K562 (cell line): ENCODE measurements at regions not wholly inside any gene's neighbourhood (a gene's known extent, or its start where the extent isn't known, plus 50 kb on each side); places are given as distances from the start of the nearest gene placed in this dataset.
A peak's percentile ranks its signal among the peaks of the same experiment; 100 is the strongest.

ENCODE experiments used
- ATAC-seq: fragments of 200-7000 bp; cut with Tn5 transposase; 3 replicates; pipeline ENCODE4 v1.9.1; 2020; ENCODE audit warnings: moderate library complexity
- BruUV-seq: library from RNA; stranded (reverse); fragments of 400-500 nt; replicated peaks from 2 replicates; lab custom pipeline; 2021; lab: Mats Ljungman, UMichigan
- CTCF ChIA-PET: fragments of 300-600 bp; formaldehyde crosslinking; extraction: SDS; loops from one replicate; lab custom pipeline; 2021; ENCODE audit warnings: low intra/inter-chr PET ratio; lab: Yijun Ruan, JAX
- POLR2A ChIA-PET: fragments of 300-600, 350-650 bp; sonication (Branson Sonifier 250); formaldehyde crosslinking; extraction: SDS; loops from one replicate; lab custom pipeline; 2021; ENCODE audit warnings: antibody characterized with exemption, inconsistent platforms; lab: Yijun Ruan, JAX
- DNase-seq, 4 experiments: peaks; one replicate each; pipeline versions ENCODE4 v3.0.0 to v3.0.0-alpha.2; 2011 to 2018; ENCODE audit warnings: low spot score in 3 of 4, mixed read lengths in 3 of 4; ENCODE audit errors: extremely low read depth in 1 of 4
- FAIRE-seq: peaks from 2 replicates; lab custom pipeline; 2011; peaks lifted over from hg19 to GRCh38; lab: Jason Lieb, UNC
- H2AFZ ChIP-seq: 2 replicates; pipeline ENCODE4 v1.6.0; 2011; ENCODE audit warnings: low read depth, low read length, control low read depth, inconsistent platforms
- H3K27ac ChIP-seq: fragments of 200-600 bp; 3 replicates; pipeline ENCODE4 v1.8.0; 2011; ENCODE audit warnings: low read depth, mild to moderate bottlenecking, control low read depth, inconsistent platforms, low read length, moderate library complexity, mixed read lengths; ENCODE audit errors: extremely low read depth
- H3K27me3 ChIP-seq, 2 experiments: fragments of 300-600 bp in 1 of 2; 2 replicates in 1 of 2; 3 replicates in 1 of 2; pipeline versions ENCODE4 v1.6.0 to v1.8.0; 2011; ENCODE audit warnings: inconsistent platforms in 2 of 2, low read length in 2 of 2, mild to moderate bottlenecking in 1 of 2, mixed read lengths in 1 of 2, moderate library complexity in 1 of 2; ENCODE audit not compliant: control insufficient read depth in 2 of 2, insufficient read depth in 2 of 2
- H3K36me3 ChIP-seq: fragments of 300-600 bp; 3 replicates; pipeline ENCODE4 v1.8.0; 2011; ENCODE audit warnings: mild to moderate bottlenecking, low read length, inconsistent platforms; ENCODE audit not compliant: control insufficient read depth, insufficient read depth
- H3K4me1 ChIP-seq, 2 experiments: fragments of 200-600 bp in 1 of 2; replicated peaks in 1 of 2; 2 replicates in 1 of 2; 3 replicates in 1 of 2; pipeline versions ENCODE4 v1.5.1 to v1.8.0; 2011; ENCODE audit warnings: inconsistent platforms in 2 of 2, low read length in 2 of 2, mild to moderate bottlenecking in 1 of 2, mixed read lengths in 1 of 2, moderate library complexity in 1 of 2; ENCODE audit not compliant: control insufficient read depth in 2 of 2, insufficient read depth in 2 of 2
- H3K4me2 ChIP-seq: 2 replicates; pipeline ENCODE4 v1.6.1; 2011; ENCODE audit warnings: low read length, control low read depth, inconsistent platforms, mixed read lengths; ENCODE audit not compliant: insufficient read depth
- H3K4me3 ChIP-seq: fragments of 200-600 bp; sonication (generic), shearing (Covaris generic); 2 replicates; pipeline ENCODE4 v1.5.1; 2016; ENCODE audit warnings: control low read depth, inconsistent platforms
- H3K79me2 ChIP-seq: fragments of 200-600 bp; 3 replicates; pipeline ENCODE4 v1.8.0; 2011; ENCODE audit warnings: low read length, inconsistent platforms; ENCODE audit not compliant: control insufficient read depth, insufficient read depth
- H3K9ac ChIP-seq, 2 experiments: 2 replicates each; pipeline versions ENCODE4 v1.6.0 to v1.6.1; 2011; ENCODE audit warnings: low read depth in 2 of 2, low read length in 2 of 2, control low read depth in 1 of 2, inconsistent platforms in 1 of 2, mild to moderate bottlenecking in 1 of 2, mixed read lengths in 1 of 2; ENCODE audit not compliant: insufficient read depth in 1 of 2
- H3K9me1 ChIP-seq: one replicate; pipeline ENCODE4 v1.6.0; 2011; ENCODE audit warnings: inconsistent platforms, mild to moderate bottlenecking, low read length, moderate library complexity; ENCODE audit not compliant: control insufficient read depth, insufficient read depth
- H3K9me3 ChIP-seq: replicated peaks from 2 replicates; pipeline ENCODE4 v1.5.1; 2011; ENCODE audit warnings: low read depth, low read length, inconsistent platforms; ENCODE audit not compliant: control insufficient read depth, insufficient read depth
- H4K20me1 ChIP-seq: replicated peaks from 2 replicates; pipeline ENCODE4 v1.6.1; 2011; ENCODE audit warnings: low read length, inconsistent platforms, mixed read lengths; ENCODE audit not compliant: control insufficient read depth, insufficient read depth
- BACH1 ChIP-seq: fragments of 200-800 bp; sonication (Bioruptor generic); IDR thresholded peaks from 2 replicates; pipeline ENCODE4 v1.6.1; 2016; ENCODE audit warnings: missing genetic modification characterization, missing compliant biosample characterization
- CEBPG ChIP-seq, 3 experiments: fragments of 200-800 bp in 1 of 3; sonication (Bioruptor generic) in 1 of 3; sonication (generic) in 1 of 3; formaldehyde crosslinking in 1 of 3; IDR thresholded peaks in 2 of 3; conservative IDR thresholded peaks in 1 of 3; 2 replicates each; pipeline versions ENCODE4 v1.6.1 to v1.8.0; 2016 to 2022; ENCODE audit warnings: missing compliant biosample characterization in 2 of 3, missing genetic modification characterization in 2 of 3, mild to moderate bottlenecking in 1 of 3, missing genetic modification reagents in 1 of 3
- CUX1 ChIP-seq: fragments of 200-800 bp; sonication (Bioruptor generic); IDR thresholded peaks from 2 replicates; pipeline ENCODE4 v1.6.1; 2016; ENCODE audit warnings: missing genetic modification characterization, missing compliant biosample characterization
- ETS2 ChIP-seq: IDR thresholded peaks from 2 replicates; pipeline ENCODE4 v1.6.1; 2016; ENCODE audit warnings: borderline replicate concordance, missing genetic modification characterization, mild to moderate bottlenecking, moderate library complexity, missing compliant biosample characterization; ENCODE audit not compliant: poor library complexity, severe bottlenecking
- MAFF ChIP-seq: IDR thresholded peaks from 2 replicates; pipeline ENCODE4 v1.6.1; 2012; ENCODE audit warnings: low read length, improper control_type of control experiment
- PPARD ChIP-seq: fragments of 250-450 bp; sonication (Bioruptor Pico); IDR thresholded peaks from 2 replicates; pipeline ENCODE4 v1.8.0; 2022; ENCODE audit warnings: inconsistent platforms, mild to moderate bottlenecking, moderate library complexity
- THRA ChIP-seq: fragments of 450-650 bp; IDR thresholded peaks from 2 replicates; pipeline ENCODE4 v1.6.1; 2017; ENCODE audit warnings: mild to moderate bottlenecking, moderate library complexity
- ZBTB9 ChIP-seq: fragments of 450-650 bp; formaldehyde crosslinking; IDR thresholded peaks from 2 replicates; pipeline ENCODE4 v1.4.0; 2020; ENCODE audit warnings: mild to moderate bottlenecking, moderate library complexity
- WGBS: fragments of 100-300 bp; shearing (Covaris generic); methylation state at CpG from one replicate; pipeline ENCODE4 v1.1.6; 2016; ENCODE audit warnings: low coverage, mixed read lengths; ENCODE audit not compliant: insufficient coverage; ENCODE audit errors: missing lambda C conversion rate; 5-methylcytosine and 5-hydroxymethylcytosine counted together
- in situ Hi-C: fragments of 300-500 bp; cut with MboI; formaldehyde crosslinking; loops from 4 replicates; pipeline ENCODE4 v1.15.0; 2018; ENCODE audit warnings: inconsistent platforms, mixed read lengths
- intact Hi-C: fragments of 100-400 bp; cut with micrococcal nuclease; formaldehyde crosslinking; loops from 2 replicates; pipeline ENCODE4 v1.14.2; 2022

GRCh38 chr2:35731674-35732073, 623.9 kb upstream of the CRIM1 start:
- H3K9ac ChIP-seq, result no peak overlapping the region
- ChIA-PET CTCF (no interaction called here), POLR2A (no interaction called here)
- BruUV-seq, result no TSS peak
- intact Hi-C loops (no loop called here), in situ Hi-C loops (no loop called here)
- H3K9me1 ChIP-seq, result no peaks in the 10 kb centered on the region
- no peak overlapping the region for H2AFZ ChIP-seq
- FAIRE-seq, result no peak
- ATAC-seq, result no peak
- no peak for TF ChIP-seq ZBTB9 (CRISPR knock-in tag)
- TF ChIP-seq THRA, result no peak
- peak; percentile 22 for TF ChIP-seq MAFF
- no peak for TF ChIP-seq BACH1
- H3K36me3 ChIP-seq, result no peaks in the 10 kb centered on the region
- no peak overlapping the region for H3K4me3 ChIP-seq
- H3K9me3 ChIP-seq, result no peaks in the 10 kb centered on the region; the same call in 1 of the 2 replicates
- DNase-seq, result no peak
- H3K27ac ChIP-seq, result no peak overlapping the region
- H3K27me3 ChIP-seq, result no peaks in the 10 kb centered on the region
- H3K4me1 ChIP-seq, result no peaks in the 10 kb centered on the region
- H4K20me1 ChIP-seq, result no peaks in the 10 kb centered on the region
- no peaks in the 10 kb centered on the region for H3K79me2 ChIP-seq
- no peak overlapping the region for H3K4me2 ChIP-seq

- no TSS peak for BruUV-seq
- no peaks in the 10 kb centered on the region for H3K4me1 ChIP-seq
- TF ChIP-seq CEBPG (CRISPR knock-in tag; IDR thresholded peaks at IDR 0.05) (no peak), CEBPG (tag; conservative IDR thresholded peaks at IDR 0.05 in 1 of 2, IDR thresholded peaks at IDR 0.05 in 1 of 2) (peak in 1 of 2 experiments; percentile 82; a peak in 2 of 4 replicates), ETS2 (tag) (no peak), CUX1 (no peak), PPARD (CRISPR knock-in tag) (no peak)
Observed at GRCh38 chr2:35714883-35715282, 640.7 kb upstream of the CRIM1 start.

More at GRCh38 chr2:35714883-35715282, 640.7 kb upstream of the CRIM1 start:
- Histone ChIP-seq H2AFZ (no peak overlapping the region), H3K4me2 (no peak overlapping the region), H3K9ac (no peak overlapping the region), H3K27me3 (no peaks in the 10 kb centered on the region), H3K9me3 (no peaks in the 10 kb centered on the region), H3K79me2 (no peaks in the 10 kb centered on the region), H3K36me3 (no peaks in the 10 kb centered on the region), H3K9me1 (no peaks in the 10 kb centered on the region), H3K4me3 (no peak overlapping the region), H4K20me1 (no peaks in the 10 kb centered on the region), H3K27ac (no peak overlapping the region)
- ChIA-PET POLR2A (no interaction called here), CTCF (no interaction called here)
- ATAC-seq, result no peak
- DNase-seq, result no peak
- FAIRE-seq, result no peak
- WGBS, result 0% methylated on average over 3 of the region's 3 CpGs
- in situ Hi-C loops (no loop called here), intact Hi-C loops (no loop called here)
